Mesendoderm (in vitro differentiated cells): ENCODE measurements at regions not wholly inside any gene's neighbourhood (a gene's known extent, or its start where the extent isn't known, plus 50 kb on each side); places are given as distances from the start of the nearest gene placed in this dataset.
A peak's percentile ranks its signal among the peaks of the same experiment; 100 is the strongest.
"Not testable (repeated sequence)": the region's sequence is repeated elsewhere in the genome, so short reads cannot be mapped to it uniquely, and the experiment has no call there.

ENCODE experiments used
- DNase-seq: peaks from one replicate; pipeline ENCODE4 v3.0.0; 2013
- H2AK5ac ChIP-seq: 2 replicates; pipeline ENCODE4 v1.6.1; 2013; ENCODE audit warnings: low read length, inconsistent platforms
- H2BK120ac ChIP-seq: 2 replicates; pipeline ENCODE4 v1.6.1; 2013; ENCODE audit warnings: low read depth, mild to moderate bottlenecking, low read length, moderate library complexity, mixed read lengths
- H2BK15ac ChIP-seq: replicated peaks from 2 replicates; pipeline ENCODE4 v1.6.1; 2013; ENCODE audit warnings: low read depth, mild to moderate bottlenecking, moderate library complexity
- H2BK5ac ChIP-seq: 2 replicates; pipeline ENCODE4 v1.6.1; 2013; ENCODE audit warnings: low read length, inconsistent platforms
- H3K18ac ChIP-seq: 2 replicates; pipeline ENCODE4 v1.6.1; 2013; ENCODE audit warnings: mild to moderate bottlenecking, low read length, mixed read lengths
- H3K23ac ChIP-seq: one replicate; pipeline ENCODE4 v1.6.1; 2013; ENCODE audit warnings: low read length
- H3K27ac ChIP-seq: 2 replicates; pipeline ENCODE4 v1.5.1; 2013; ENCODE audit warnings: low read depth, mild to moderate bottlenecking, inconsistent platforms, low read length, moderate library complexity
- H3K27me3 ChIP-seq: 2 replicates; pipeline ENCODE4 v1.6.1; 2013; ENCODE audit warnings: low read length, control low read depth, mild to moderate bottlenecking, inconsistent platforms; ENCODE audit not compliant: insufficient read depth, poor library complexity
- H3K36me3 ChIP-seq: 2 replicates; pipeline ENCODE4 v1.6.1; 2013; ENCODE audit warnings: low read length, inconsistent platforms; ENCODE audit not compliant: control insufficient read depth, insufficient read depth
- H3K4ac ChIP-seq: one replicate; pipeline ENCODE4 v1.6.1; 2013; ENCODE audit warnings: low read depth, mild to moderate bottlenecking, low read length, moderate library complexity
- H3K4me1 ChIP-seq: 2 replicates; pipeline ENCODE4 v1.6.1; 2013; ENCODE audit warnings: low read depth, low read length, inconsistent platforms; ENCODE audit not compliant: control insufficient read depth
- H3K4me2 ChIP-seq: 2 replicates; pipeline ENCODE4 v1.6.1; 2013; ENCODE audit warnings: low read length
- H3K4me3 ChIP-seq: 2 replicates; pipeline ENCODE4 v1.5.1; 2013; ENCODE audit warnings: mild to moderate bottlenecking, low read length
- H3K56ac ChIP-seq: one replicate; pipeline ENCODE4 v1.6.1; 2013; ENCODE audit warnings: low read length
- H3K79me1 ChIP-seq: 2 replicates; pipeline ENCODE4 v1.6.1; 2013; ENCODE audit warnings: low read length, inconsistent platforms
- H3K79me2 ChIP-seq: 2 replicates; pipeline ENCODE4 v1.6.1; 2013; ENCODE audit warnings: mild to moderate bottlenecking, low read length; ENCODE audit not compliant: control insufficient read depth, insufficient read depth
- H3K9ac ChIP-seq: 2 replicates; pipeline ENCODE4 v1.6.1; 2013; ENCODE audit warnings: low read length, inconsistent platforms
- H4K5ac ChIP-seq: one replicate; pipeline ENCODE4 v1.6.1; 2013; ENCODE audit warnings: low read length
- H4K8ac ChIP-seq: one replicate; pipeline ENCODE4 v1.6.1; 2013; ENCODE audit warnings: low read depth, mild to moderate bottlenecking, control low read depth, low read length, moderate library complexity
- WGBS: extraction: QIAGEN DNeasy Blood & Tissue Kit; methylation state at CpG from one replicate; pipeline ENCODE4 v1.1.7; 2013; ENCODE audit warnings: low lambda C conversion rate, missing lambda C conversion rate; ENCODE audit not compliant: insufficient coverage; ENCODE audit errors: extremely low coverage; 5-methylcytosine and 5-hydroxymethylcytosine counted together

GRCh38 chr22:17285656-17286055 lies 66.4 kb upstream of the ADA2 start:
- H2AK5ac ChIP-seq: no peak overlapping the region

GRCh38 chr22:17284888-17285287 lies 65.7 kb upstream of the ADA2 start:
- no peak overlapping the region for H2AK5ac ChIP-seq
- no peak overlapping the region for H3K4me3 ChIP-seq
- H3K27me3 ChIP-seq: no peaks in the 10 kb centered on the region
- no CpG with 5 or more reads among the region's 10 CpGs for WGBS
- no peak overlapping the region for H3K23ac ChIP-seq
- no peak overlapping the region for H3K4me2 ChIP-seq
- H3K9ac ChIP-seq: no peak overlapping the region
- no peak overlapping the region for H4K5ac ChIP-seq
- H3K27ac ChIP-seq: no peak overlapping the region
- H3K36me3 ChIP-seq: no peaks in the 10 kb centered on the region
- no peak for DNase-seq
- no peaks in the 10 kb centered on the region for H3K79me2 ChIP-seq
- no peak overlapping the region for H2BK5ac ChIP-seq
- no peak overlapping the region for H2BK120ac ChIP-seq
- no peak overlapping the region for H3K18ac ChIP-seq
- H3K79me1 ChIP-seq: no peaks in the 10 kb centered on the region
- peak overlapping the region; percentile 12 for H3K56ac ChIP-seq
- no peak overlapping the region for H4K8ac ChIP-seq
- no peak overlapping the region for H2BK15ac ChIP-seq
- peaks cover 10% of the 10 kb centered on the region for H3K4me1 ChIP-seq
- H3K4ac ChIP-seq: no peak overlapping the region

More at GRCh38 chr22:17285656-17286055, 66.4 kb upstream of the ADA2 start:
- Histone ChIP-seq H3K79me2 (no peaks in the 10 kb centered on the region), H3K27me3 (no peaks in the 10 kb centered on the region), H4K8ac (no peak overlapping the region), H3K9ac (no peak overlapping the region), H3K18ac (no peak overlapping the region), H3K4ac (no peak overlapping the region), H2BK120ac (no peak overlapping the region), H3K56ac (no peak overlapping the region), H3K4me2 (no peak overlapping the region), H3K4me3 (no peak overlapping the region), H3K79me1 (no peaks in the 10 kb centered on the region), H3K23ac (no peak overlapping the region), H3K4me1 (peaks cover 10% of the 10 kb centered on the region), H3K27ac (no peak overlapping the region), H3K36me3 (no peaks in the 10 kb centered on the region), H2BK15ac (no peak overlapping the region), H4K5ac (no peak overlapping the region), H2BK5ac (no peak overlapping the region)
- WGBS: no CpG with 5 or more reads among the region's 3 CpGs
- DNase-seq: no peak

GRCh38 chr22:17284466-17284865 lies 65.2 kb upstream of the ADA2 start:
- H3K4ac ChIP-seq: no peak overlapping the region
- WGBS: no CpG with 5 or more reads among the region's 2 CpGs
- no peak overlapping the region for H3K4me2 ChIP-seq

DNA sequence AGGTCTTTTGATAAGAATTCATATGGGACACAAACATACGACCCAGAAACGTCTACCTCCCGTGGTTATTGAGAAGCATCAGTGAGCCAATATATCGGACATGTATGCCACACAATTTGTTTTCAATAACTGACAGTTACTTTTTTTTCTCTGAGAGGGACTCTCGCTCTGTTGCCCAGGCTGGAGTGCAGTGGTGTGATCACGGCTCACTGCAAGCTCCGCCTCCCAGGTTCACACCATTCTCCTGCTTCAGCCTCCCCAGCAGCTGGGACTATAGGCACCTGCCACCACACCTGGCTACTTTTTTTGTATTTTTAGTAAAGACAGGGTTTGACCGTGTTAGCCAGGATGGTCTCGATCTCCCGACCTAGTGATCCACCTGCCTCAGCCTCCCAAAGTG lies 64.6 kb upstream of the ADA2 start:
- not testable (repeated sequence) for H3K4me2 ChIP-seq, H3K79me1 ChIP-seq, H3K27me3 ChIP-seq, H3K18ac ChIP-seq, H3K9ac ChIP-seq, H3K4me1 ChIP-seq, H4K5ac ChIP-seq, H3K4ac ChIP-seq, H3K79me2 ChIP-seq, H2BK15ac ChIP-seq, H3K36me3 ChIP-seq, H2AK5ac ChIP-seq, H3K4me3 ChIP-seq, H3K56ac ChIP-seq, DNase-seq, H3K23ac ChIP-seq, H3K27ac ChIP-seq, H2BK120ac ChIP-seq, H2BK5ac ChIP-seq, H4K8ac ChIP-seq
- no CpG with 5 or more reads among the region's 10 CpGs for WGBS

More at GRCh38 chr22:17284466-17284865, 65.2 kb upstream of the ADA2 start:
- Histone ChIP-seq H3K18ac (no peak overlapping the region), H2AK5ac (no peak overlapping the region), H3K79me1 (no peaks in the 10 kb centered on the region), H3K27ac (no peak overlapping the region), H3K4me3 (no peak overlapping the region), H3K4me1 (peaks cover 10% of the 10 kb centered on the region), H4K5ac (no peak overlapping the region), H2BK120ac (no peak overlapping the region), H3K79me2 (no peaks in the 10 kb centered on the region), H3K56ac (peak overlapping the region; percentile 12), H3K27me3 (no peaks in the 10 kb centered on the region), H2BK5ac (no peak overlapping the region), H3K23ac (no peak overlapping the region), H3K36me3 (no peaks in the 10 kb centered on the region), H4K8ac (no peak overlapping the region), H2BK15ac (no peak overlapping the region), H3K9ac (no peak overlapping the region)
- no peak for DNase-seq

- Histone ChIP-seq H3K4me1 (peaks cover 9% of the 10 kb centered on the region), H3K9ac (no peak overlapping the region), H4K5ac (no peak overlapping the region), H3K27ac (no peak overlapping the region), H3K4me2 (no peak overlapping the region), H3K36me3 (no peaks in the 10 kb centered on the region), H3K4me3 (no peak overlapping the region), H3K79me1 (no peaks in the 10 kb centered on the region), H2BK5ac (no peak overlapping the region), H3K23ac (no peak overlapping the region), H4K8ac (no peak overlapping the region), H3K56ac (no peak overlapping the region), H2BK15ac (no peak overlapping the region), H3K79me2 (no peaks in the 10 kb centered on the region), H3K4ac (no peak overlapping the region), H2AK5ac (no peak overlapping the region), H2BK120ac (no peak overlapping the region), H3K27me3 (no peaks in the 10 kb centered on the region), H3K18ac (no peak overlapping the region)
- DNase-seq: peak; percentile 69
- no CpG with 5 or more reads among the region's 4 CpGs for WGBS
These were observed 64.2 kb upstream of the ADA2 start for GRCh38 chr22:17283423-17283822.

GRCh38 chr22:17281440-17281841 lies 62.2 kb upstream of the ADA2 start:
- no peak overlapping the region for H2AK5ac ChIP-seq
- H3K36me3 ChIP-seq: no peaks in the 10 kb centered on the region
- H3K4ac ChIP-seq: no peak overlapping the region
- WGBS: no CpG with 5 or more reads among the region's 8 CpGs
- H3K4me2 ChIP-seq: no peak overlapping the region
- no peaks in the 10 kb centered on the region for H3K79me2 ChIP-seq
- no peak overlapping the region for H2BK5ac ChIP-seq
- no peaks in the 10 kb centered on the region for H3K27me3 ChIP-seq
- H2BK15ac ChIP-seq: no peak overlapping the region
- DNase-seq: no peak
- H4K5ac ChIP-seq: no peak overlapping the region
- no peak overlapping the region for H3K23ac ChIP-seq
- H3K9ac ChIP-seq: no peak overlapping the region
- no peak overlapping the region for H3K27ac ChIP-seq
- no peak overlapping the region for H3K56ac ChIP-seq
- H4K8ac ChIP-seq: no peak overlapping the region
- H2BK120ac ChIP-seq: no peak overlapping the region
- H3K4me3 ChIP-seq: no peak overlapping the region
- peaks cover 2% of the 10 kb centered on the region for H3K4me1 ChIP-seq
- no peaks in the 10 kb centered on the region for H3K79me1 ChIP-seq
- H3K18ac ChIP-seq: no peak overlapping the region
